GM04503 (cell line): ENCODE measurements at regions not wholly inside any gene's neighbourhood (a gene's known extent, or its start where the extent isn't known, plus 50 kb on each side); places are given as distances from the start of the nearest gene placed in this dataset.
"Not testable (repeated sequence)": the region's sequence is repeated elsewhere in the genome, so short reads cannot be mapped to it uniquely, and the experiment has no call there.

Experiments
- DNase-seq: peaks from one replicate; pipeline ENCODE4 v3.0.0-alpha.2; 2012; ENCODE audit warnings: low read depth

DNA sequence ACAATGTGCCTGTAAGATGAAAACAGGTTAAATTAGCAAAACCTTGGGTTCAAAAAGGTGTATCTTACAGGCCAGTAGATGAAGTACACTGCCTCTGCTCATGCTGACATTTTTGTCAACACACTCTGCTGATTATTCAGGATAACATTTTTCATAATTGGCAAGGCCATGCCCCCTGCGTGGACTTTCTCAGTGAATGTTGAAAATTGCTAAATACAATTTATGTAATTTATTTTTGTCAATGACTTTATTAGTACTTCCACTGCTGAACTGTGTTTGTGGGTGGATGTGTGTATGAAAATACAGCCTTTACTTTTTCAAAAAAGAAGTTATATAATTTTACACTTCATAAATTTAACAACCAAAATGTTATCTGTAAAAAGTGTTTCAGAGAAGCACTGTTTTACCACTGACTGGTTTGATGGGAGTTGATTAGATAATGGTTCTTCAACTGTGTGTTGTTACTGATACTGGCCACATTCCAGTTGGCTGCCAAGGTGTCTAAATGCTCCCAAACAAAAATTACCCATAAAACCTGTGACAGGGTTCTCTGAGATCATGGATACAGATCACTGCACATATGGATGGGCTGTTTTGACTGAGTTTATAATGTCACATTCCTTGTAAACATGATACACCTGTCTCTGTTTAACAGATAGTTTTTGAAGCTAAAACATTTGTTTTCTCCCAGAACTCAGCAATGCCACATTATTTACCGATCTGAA is 151.9 kb upstream of the SLC7A11 start:
- no peak for DNase-seq

DNA sequence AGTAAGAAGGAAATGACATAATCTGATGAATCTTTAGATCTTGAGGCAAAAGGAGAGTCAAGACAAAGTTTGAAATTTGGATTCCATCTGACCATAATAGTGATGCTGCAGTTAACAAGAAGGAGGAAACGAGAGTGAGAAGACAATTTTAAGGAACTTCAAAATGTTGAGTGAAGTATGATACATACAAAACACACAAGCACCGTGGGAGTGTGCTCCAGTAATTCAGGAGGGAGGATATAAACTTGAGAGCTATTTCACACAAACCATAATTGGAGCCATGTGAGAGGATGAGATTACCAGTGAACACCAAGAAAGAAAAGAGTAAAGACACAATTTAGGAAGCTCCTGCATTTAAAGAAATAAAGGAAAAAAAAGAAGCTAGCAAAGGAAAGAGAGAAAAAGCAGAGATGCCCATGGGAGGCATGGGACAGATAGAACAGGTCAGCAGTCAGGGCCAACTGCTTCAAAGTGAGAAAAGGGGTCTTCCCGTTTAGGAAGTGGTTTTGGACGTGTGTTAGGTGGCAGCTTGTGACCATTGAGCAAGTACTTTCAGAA is 150.7 kb upstream of the SLC7A11 start:
- DNase-seq: no peak

DNA sequence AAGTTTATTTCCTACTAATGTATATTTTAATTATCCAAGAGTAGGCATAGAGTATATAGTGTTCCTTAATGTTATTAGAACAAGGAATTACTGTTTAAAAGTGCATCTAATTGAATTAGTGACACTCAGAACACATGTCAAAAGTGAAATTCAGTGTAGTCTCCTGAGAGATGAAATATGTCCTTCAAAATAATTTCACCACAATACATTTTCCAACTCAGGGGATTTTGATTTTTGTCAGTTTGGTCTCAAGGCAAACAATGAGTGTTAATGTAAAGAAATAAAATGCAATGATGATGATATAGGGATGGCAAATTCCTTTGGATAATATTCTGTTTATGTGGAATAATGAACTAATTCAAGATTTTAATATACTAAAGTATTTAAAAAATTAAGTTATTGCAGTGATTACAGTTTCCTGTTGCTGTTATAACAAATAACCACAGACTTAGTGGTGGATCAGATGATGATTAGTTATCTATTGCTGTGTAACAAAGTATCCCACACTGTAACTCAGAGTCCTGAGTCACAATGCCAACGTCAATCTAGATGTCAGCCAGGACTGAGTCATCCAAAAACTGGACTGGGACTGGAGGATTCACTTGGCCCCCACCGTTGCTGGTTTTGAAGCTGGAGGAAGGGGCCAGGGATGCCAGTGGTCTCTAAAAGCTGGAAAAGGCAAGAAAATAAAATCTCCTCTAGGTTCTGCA is 148.0 kb upstream of the SLC7A11 start:
- DNase-seq: no peak

DNA sequence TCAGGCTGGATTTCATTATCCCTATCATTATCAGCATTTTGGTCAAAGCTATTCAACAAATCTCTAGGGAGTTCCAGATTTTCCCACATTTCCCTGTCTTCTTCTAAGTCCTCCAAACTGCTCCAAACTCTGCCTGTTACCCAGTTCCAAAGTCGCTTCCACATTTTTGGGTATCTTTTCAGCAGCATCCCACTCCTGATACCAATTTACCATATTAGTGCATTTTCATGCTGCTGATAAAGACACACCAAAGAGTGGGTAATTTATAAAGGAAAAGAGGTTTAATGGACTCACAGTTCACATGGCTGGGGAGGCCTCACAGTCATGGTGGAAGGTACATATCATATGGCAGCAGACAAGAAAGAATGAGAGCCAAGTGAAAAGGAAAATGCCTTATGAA is 132.8 kb upstream of the SLC7A11 start:
- DNase-seq: no peak

DNA sequence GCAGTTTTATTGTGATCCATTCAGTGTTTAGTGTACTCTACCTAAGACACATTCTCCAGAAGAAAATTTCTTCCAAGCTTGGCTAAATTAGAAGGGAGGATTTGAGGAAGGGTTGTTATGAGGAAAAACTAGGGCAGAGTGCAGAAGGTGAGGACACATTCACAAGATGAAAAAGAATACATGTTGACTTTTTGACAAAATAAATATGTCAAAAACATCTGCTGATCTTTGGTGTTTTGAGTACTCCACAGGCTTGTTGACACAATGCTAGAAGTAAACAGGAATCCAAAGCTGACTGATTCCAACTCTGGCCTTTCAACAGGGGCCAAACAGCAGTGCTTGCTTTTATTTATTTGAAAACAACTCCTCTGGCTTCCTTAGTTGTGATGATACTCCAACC is 125.8 kb upstream of the SLC7A11 start:
- DNase-seq: no peak

DNA sequence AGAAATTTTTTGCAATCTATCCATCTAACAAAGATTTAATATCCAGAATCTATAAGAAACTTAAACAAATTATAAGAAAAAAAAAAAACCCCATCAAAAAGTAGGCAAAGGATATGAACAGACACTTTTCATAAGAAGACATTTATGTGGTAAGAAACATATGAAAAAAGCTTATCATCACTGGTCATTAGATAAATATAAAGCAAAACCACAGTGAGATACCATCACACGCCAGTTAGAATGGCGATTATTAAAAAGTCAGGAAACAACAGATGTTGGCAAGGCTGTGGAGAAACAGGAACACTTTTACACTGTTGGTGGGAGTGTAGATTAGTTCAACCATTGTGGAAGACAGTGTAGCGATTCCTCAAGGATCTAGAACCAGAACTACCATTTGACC is 110.3 kb upstream of the SLC7A11 start:
- DNase-seq: not testable (repeated sequence)

DNA sequence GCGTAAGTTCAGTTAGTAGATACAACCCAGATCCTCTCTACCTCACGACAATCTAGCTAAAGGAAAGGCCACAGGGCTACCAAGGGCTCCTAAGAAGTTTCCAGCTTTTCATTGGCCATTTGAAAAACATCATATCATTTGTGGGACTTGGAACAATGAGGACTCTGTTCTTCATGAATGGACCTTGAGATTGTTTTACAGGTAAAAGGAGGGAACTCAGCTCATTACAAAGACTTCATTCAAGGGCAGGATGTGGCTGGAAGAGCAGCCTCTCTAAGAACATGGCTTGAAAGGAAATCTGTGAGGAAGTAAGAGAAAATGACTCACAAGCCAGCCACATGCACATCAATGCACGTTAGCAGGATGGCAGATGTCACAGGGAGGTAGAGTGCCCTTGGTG is 105.9 kb upstream of the SLC7A11 start:
- no peak for DNase-seq

DNA sequence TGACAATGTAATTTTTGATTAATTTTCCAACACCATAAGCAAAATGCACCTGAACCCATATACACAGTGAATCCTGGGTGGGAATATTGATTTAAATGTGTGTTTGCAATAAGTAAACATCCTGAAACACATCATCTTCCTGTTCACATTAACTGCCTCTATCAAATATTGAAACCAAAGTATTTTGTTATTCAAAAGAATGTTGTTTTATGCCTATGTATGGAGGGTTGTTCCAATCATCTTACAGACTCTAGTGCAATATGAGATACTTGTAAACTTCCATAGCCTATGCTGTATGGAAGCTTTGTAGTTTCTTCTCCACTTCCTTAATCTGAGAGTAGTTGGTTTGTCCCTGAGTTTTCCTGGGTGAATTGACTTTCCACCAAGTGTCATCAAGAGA is 105.4 kb upstream of the SLC7A11 start:
- DNase-seq: no peak

DNA sequence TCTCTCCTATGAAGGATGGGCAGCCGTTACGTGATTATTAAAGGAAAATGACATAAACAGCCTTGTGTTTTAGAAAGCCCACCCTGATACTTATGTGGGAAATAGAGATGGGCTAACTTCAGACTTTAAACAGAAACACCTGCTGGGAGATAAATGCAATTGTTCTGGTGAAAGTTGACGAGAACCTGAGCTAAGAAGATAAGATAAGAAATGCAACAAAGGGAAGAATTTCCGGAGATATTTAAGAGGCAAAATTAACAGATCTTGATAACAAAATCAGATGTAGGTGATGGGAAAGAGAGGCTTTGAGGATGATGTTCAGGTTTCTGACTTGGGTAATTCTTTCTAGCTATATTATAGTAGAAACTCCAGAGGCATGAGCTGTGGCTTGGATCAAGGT is 102.7 kb upstream of the SLC7A11 start:
- DNase-seq: no peak

DNA sequence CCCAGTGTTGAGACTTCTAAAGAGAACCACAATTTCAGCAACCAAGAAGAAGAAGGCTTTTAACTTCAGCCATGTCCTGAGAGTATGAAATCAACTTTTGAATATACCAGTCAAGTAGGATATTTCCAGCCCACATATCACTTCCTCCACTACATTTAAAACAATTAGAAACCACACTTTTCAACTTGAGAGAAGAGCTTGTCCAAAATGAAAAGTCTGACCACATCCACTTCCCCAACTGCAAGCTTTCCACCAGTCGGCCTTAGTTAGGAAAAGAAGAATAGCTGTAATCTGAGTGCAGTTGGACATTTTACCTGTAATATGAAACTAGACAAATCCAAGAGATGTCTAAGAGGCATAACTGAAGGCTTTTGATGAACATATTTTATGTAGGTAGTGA is 101.9 kb upstream of the SLC7A11 start:
- DNase-seq: no peak

DNA sequence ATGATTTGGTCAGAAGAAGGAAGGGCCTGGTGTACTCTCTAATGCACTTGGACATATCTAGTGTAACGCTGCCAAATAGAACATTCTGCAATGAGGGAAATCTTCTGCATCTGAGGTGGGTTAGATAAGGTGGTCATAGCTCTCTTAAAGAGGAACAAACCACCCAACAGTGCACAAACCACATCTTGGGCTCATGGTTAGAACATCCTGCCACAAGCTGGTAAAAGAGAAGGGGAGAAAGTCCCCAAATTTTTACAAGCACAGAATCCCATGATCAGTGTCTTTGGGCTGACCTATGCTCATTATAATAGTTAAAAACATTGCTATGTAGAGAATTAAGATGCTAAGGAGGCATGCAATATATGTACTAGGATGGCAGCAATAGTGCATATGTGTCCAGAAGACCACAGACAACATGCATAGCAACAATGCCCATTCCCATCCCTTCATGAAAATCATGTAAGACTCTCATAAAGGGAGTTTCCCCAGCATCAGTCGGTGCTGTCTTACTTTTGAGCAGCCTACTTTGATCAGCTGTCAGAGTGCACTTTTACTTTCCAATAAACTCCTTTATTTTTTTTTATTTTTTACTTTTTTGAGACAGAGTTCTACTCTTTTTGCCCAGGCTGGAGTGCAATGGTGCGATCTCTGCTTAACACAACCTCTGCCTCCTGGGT is 99.7 kb upstream of the SLC7A11 start:
- DNase-seq: no peak

DNA sequence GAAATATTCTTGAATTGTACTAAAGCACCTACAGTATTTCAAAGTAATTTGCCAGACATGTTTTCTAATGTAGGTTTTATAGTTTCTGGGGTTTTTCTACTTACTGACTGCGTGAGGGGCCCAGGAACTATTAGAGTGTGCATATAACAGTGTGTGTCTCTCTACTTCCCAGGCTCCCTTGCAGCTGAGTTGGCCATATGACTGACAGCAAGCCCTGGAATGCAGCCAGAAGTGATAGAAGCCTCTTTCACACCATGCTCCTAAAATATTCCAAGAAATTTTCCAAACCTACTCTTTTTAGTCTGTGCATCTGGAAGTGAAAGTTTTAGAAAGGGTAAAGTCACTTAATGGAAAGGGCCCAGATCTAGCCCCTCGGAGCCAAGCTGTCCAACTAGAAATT is 96.7 kb upstream of the SLC7A11 start:
- no peak for DNase-seq

DNA sequence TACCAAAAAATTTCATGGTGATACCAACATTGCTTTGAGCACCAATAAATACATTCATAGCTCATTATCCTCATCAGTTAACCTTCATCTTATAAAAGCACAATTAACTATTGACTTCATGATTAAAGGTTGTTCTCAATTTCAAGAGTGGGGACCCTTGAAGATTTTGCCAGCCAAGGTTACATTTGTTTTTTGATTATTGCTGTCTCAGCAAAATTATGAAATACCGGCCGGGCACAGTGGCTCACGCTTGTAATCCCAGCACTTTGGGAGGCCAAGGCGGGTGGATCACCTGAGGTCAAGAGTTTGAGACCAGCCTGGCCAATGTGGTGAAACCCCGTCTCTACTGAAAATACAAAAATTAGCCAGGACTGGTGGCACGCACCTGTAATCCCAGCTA is 96.1 kb upstream of the SLC7A11 start:
- not testable (repeated sequence) for DNase-seq

DNA sequence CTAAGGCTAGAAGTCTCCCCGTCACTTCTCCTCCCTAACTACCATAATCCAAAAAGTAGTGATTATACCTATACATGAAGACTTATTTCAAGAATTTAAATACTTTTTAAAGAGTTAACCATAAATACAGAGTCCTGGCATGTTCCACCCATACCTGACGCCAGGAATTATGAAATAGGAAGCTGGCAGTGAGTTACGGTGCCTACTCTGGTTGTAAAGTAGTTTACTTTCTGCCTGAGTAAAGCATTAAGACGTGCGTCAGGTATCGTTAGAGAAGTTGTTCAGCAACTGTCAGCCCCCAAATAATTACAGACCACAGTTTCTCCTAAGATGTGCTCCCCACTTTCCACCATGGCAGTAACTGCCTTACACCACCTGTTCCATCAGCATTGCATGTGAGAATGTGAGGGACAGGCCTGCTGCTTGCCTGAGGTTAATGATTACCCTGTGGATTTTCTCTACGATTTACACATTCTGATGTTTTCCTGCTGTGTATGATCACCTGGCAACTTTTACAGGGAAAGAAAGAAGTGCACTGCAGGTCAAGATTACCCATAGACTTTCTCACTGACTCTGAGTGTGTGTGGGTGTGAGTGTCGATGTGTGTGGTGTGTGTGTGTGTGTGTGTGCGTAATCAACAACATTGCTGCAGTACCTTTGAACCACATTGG is 92.3 kb upstream of the SLC7A11 start:
- no peak for DNase-seq

DNA sequence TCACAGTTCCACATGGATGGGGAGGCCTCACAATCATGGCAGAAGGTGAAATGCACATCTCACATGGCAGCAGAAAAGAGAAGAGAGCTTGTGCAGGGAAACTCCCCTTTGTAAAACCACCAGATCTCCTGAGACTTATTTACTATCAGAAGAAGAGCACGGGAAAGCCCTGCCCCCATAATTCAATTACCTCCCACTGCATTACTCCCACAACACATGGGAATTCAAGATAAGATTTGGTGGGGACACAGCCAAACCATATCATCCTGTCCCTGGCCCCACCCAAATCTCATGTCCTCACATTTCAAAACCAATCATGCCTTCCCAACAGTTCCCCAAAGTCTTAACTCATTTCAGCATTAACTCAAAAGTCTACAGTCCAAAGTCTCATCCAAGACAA is 90.3 kb upstream of the SLC7A11 start:
- not testable (repeated sequence) for DNase-seq

DNA sequence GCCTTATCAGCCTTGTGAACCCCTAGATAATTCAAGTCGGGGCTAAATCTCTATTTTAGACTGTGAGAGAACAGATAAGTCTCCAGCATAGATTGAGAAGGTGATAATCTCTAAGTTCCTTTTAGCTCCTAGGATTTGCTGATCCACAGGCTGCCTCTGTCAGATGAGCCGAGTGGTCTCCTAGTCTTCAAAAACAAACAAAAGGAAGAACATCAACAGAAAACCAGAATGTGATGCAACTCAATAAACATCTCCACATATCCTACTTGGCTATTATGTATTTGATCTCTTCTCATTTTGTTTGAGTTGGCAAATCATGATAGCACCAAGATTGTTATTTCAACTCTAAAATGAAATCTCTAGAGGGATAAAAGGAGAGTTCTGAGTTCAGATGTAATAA is 88.4 kb upstream of the SLC7A11 start:
- no peak for DNase-seq

DNA sequence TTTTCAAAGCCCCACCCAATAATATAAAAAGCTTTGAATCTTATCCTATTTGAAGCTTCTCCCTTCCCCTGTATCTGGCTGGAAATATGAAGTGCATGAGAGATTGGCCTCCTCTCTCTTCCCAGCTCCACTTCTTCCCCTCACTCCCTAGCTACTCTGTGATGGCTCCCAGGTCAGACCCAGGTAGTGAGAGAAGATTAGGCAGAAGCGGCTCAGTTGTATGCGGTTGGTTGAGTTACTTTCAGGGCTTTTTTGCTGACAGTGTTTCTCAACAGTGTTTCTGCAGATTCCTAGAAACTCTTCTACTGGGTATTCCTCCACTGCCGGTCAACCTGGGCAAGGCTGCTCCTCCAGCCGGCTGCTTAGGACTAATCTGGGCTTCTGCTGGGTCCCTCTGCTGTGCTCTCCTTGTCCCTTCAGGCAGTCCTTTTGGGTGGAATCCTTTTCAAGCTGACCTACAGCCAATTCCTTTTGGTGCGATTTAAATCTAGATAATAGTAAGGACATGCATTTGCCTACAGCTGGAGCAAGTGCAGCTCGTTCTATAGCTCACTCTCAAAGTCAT is 87.4 kb upstream of the SLC7A11 start:
- no peak for DNase-seq

DNA sequence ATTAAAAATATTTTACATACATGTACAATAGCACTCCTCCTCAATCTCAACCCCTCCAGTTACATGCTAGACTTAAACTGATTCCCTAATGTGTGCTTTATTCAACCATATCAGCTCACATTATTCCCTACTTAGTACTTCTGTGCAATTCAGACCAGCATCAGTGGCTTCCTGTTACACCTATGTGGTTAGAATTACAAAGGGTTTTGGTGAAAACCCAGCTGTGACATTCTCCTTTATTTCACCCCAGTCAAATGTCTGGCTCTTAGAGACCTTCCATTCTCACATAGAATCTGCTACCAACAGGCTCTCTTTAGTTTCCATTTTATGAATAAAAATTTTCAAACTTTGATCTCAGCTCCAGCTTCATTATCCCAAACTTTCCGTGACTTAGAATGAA is 85.2 kb upstream of the SLC7A11 start:
- DNase-seq: no peak

DNA sequence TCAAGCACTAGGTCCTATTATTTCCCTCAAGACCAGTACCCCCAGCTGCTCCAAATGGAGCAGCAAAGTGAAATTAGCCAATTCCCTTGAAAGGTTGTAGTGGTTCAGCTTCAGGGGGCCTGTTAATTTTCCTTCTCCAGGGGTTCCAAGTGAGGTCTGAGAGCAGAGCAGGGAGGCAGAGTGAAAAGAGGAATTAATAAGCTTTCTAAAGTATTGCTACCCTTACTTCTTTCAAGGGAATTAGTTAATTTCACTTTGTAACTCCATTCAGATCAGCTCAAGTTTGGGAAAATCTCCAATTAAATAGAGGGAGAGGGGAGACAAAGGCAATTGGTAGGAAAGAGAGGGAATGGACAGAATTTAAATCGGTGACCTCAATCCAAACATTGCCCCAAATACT is 78.7 kb upstream of the SLC7A11 start:
- DNase-seq: no peak

DNA sequence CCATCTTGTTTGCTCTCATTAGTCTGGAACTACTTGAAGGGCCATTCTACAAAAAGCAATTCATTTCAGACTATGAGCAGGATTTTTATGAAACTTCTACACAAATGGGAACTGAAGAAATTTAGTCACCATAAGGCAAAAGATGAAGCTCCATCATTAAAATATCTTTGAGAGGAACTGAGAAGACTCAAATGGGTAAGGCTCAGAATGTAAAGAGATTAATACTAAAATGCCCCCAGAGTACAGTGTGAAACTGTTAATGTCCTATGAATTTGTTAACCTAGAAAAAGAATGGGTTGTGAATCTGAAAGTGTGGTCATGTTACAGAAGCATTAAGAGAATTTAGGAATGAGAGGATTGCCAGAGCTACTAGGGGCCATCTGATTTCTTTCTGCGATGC is 77.9 kb upstream of the SLC7A11 start:
- no peak for DNase-seq

DNA sequence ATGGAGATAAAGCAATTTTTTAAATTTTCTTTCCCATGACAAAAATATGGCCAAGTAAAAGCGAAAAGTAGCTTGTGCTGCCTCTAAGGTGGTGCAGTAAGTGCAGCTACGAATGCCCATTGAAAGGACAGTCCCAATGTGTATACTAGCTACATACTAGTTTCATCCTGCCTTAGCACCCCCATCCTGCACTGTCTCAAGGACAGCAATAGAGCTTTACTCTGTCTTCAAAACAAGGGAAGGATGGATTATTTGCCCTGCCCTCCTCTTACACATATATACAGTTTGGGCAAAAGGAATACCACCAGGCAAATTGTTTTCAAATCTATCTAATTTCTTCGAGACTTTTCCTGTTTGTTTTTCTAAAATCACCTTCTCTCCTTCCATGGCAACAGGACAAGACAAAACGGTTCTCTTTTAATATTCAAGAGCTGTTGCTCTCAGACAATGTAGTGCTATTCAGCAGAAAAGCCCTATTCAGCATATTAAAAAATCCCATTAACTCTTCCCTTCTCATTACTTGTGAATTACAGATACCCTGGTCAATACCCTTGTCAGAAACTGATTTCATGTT is 75.1 kb upstream of the SLC7A11 start:
- DNase-seq: no peak

DNA sequence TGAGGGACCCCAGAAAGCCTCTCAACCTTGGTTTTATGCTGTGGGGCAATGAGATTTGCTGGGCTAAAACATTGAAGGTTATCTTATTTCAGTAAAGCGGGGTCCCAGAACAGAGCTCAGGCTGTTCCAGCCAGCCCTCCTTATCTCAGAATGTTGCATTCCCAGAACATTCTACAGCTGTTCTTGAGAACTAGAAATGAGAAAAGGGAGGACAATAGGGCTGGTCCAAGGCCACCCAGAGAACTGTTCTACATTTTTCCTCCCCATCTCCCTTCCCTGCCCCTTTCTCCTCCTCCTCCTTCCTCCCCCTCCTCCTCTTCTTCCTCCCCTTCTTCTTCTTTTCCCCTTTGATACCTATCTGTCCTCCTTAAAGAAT is 70.4 kb upstream of the SLC7A11 start:
- no peak for DNase-seq
